CD4-positive, alpha-beta T cell (primary cell): ENCODE measurements at regions not wholly inside any gene's neighbourhood (a gene's known extent, or its start where the extent isn't known, plus 50 kb on each side); places are given as distances from the start of the nearest gene placed in this dataset.

Source experiments
- ATAC-seq: fragments of 200-7000 bp; cut with Tn5 transposase; one replicate; pipeline ENCODE4 v1.10.0; 2022; ENCODE audit warnings: mild to moderate bottlenecking; ENCODE audit not compliant: poor library complexity
- CTCF ChIA-PET: fragments of 350-600 bp; sonication (Branson Sonifier 250); formaldehyde crosslinking; loops from one replicate; lab custom pipeline; 2021; ENCODE audit warnings: antibody characterized with exemption, inconsistent platforms; lab: Charles Lee
- POLR2A ChIA-PET: fragments of 350-600 bp; sonication (Branson Sonifier 250); formaldehyde crosslinking; loops from one replicate; lab custom pipeline; 2021; ENCODE audit warnings: antibody characterized with exemption, inconsistent platforms; lab: Charles Lee
- DNase-seq, 14 experiments: peaks; one replicate each; pipeline ENCODE4 v3.0.0-alpha.2; 2013 to 2020; ENCODE audit warnings: mixed read lengths in 2 of 14
- H3K27ac ChIP-seq, 2 donors: one replicate each; pipeline versions ENCODE4 v1.5.1 to v1.7.0; 2013; ENCODE audit warnings: low read length in 2 of 2, low read depth in 1 of 2, mild to moderate bottlenecking in 1 of 2
- H3K27me3 ChIP-seq, 2 experiments: 1 replicate in 1 of 2; 2 replicates in 1 of 2; pipeline versions ENCODE4 v1.6.1 to v1.7.0; 2013; ENCODE audit warnings: low read length in 2 of 2, control low read depth in 1 of 2, mild to moderate bottlenecking in 1 of 2, moderate library complexity in 1 of 2; ENCODE audit not compliant: insufficient read depth in 2 of 2, control insufficient read depth in 1 of 2
- H3K36me3 ChIP-seq: one replicate; pipeline ENCODE4 v1.6.1; 2013; ENCODE audit warnings: low read length, control low read depth; ENCODE audit not compliant: insufficient read depth
- H3K4me1 ChIP-seq: one replicate; pipeline ENCODE4 v1.6.1; 2013; ENCODE audit warnings: low read length, control low read depth; ENCODE audit not compliant: insufficient read depth
- H3K4me3 ChIP-seq: one replicate; pipeline ENCODE4 v1.5.1; 2013; ENCODE audit warnings: mild to moderate bottlenecking, low read length, moderate library complexity
- H3K9me3 ChIP-seq, 2 experiments: 1 replicate in 1 of 2; 2 replicates in 1 of 2; pipeline versions ENCODE4 v1.6.1 to v1.7.0; 2013; ENCODE audit warnings: low read length in 2 of 2, mild to moderate bottlenecking in 2 of 2, control low read depth in 1 of 2, moderate library complexity in 1 of 2; ENCODE audit not compliant: control insufficient read depth in 1 of 2, insufficient read depth in 1 of 2
- H3K27ac Mint-ChIP-seq: one replicate; pipeline ENCODE4 v1.8.0; 2020; ENCODE audit warnings: mixed read lengths
- H3K27me3 Mint-ChIP-seq: one replicate; pipeline ENCODE4 v1.8.0; 2021; ENCODE audit warnings: mixed read lengths
- H3K36me3 Mint-ChIP-seq: one replicate; pipeline ENCODE4 v1.8.0; 2021; ENCODE audit warnings: low read depth, mixed read lengths
- H3K4me1 Mint-ChIP-seq: one replicate; pipeline ENCODE4 v1.8.0; 2021; ENCODE audit warnings: low read depth, mixed read lengths
- H3K4me3 Mint-ChIP-seq: one replicate; pipeline ENCODE4 v1.8.0; 2020; ENCODE audit warnings: mild to moderate bottlenecking, mixed read lengths
- H3K9me3 Mint-ChIP-seq: one replicate; pipeline ENCODE4 v1.8.0; 2020; ENCODE audit warnings: mixed read lengths
- CTCF ChIP-seq: fragments of 200-600 bp; IDR thresholded peaks from one replicate; pipeline ENCODE4 v1.8.0; 2022; ENCODE audit warnings: antibody characterized with exemption, mild to moderate bottlenecking
- intact Hi-C, 2 experiments: fragments of 100-400 bp; cut with DNase I in 1 of 2; cut with micrococcal nuclease in 1 of 2; formaldehyde crosslinking; loops; one replicate each; pipeline versions ENCODE4 v1.15.1 to v1.9.0; 2023 to 2025; cut with DNase I, micrococcal nuclease

GRCh38 chr4:54440394-54441136 lies 211.5 kb downstream of the PDGFRA start:
- ChIA-PET POLR2A (no interaction called here), CTCF (no interaction called here)
- H3K9me3 Mint-ChIP-seq: peaks cover 2% of the 10 kb centered on the region
- Histone ChIP-seq H3K27me3 (peaks cover 0 to 5% of the 10 kb centered on the region in 2 experiments), H3K4me1 (no peaks in the 10 kb centered on the region), H3K4me3 (no peak overlapping the region), H3K9me3 (peaks cover 0 to 3% of the 10 kb centered on the region in 2 experiments), H3K27ac (no peak overlapping the region), H3K36me3 (no peaks in the 10 kb centered on the region)
- no peak for ATAC-seq
- peak in 2 of 14 experiments; percentile 2 to 7 for DNase-seq
- H3K27me3 Mint-ChIP-seq: peaks cover 57% of the 10 kb centered on the region
- intact Hi-C loops: no loop called here
- no peaks in the 10 kb centered on the region for H3K4me1 Mint-ChIP-seq
- no peak overlapping the region for H3K4me3 Mint-ChIP-seq
- TF ChIP-seq CTCF: no peak
- no peaks in the 10 kb centered on the region for H3K36me3 Mint-ChIP-seq
- H3K27ac Mint-ChIP-seq: no peak overlapping the region

- no peak for DNase-seq
- no peak for TF ChIP-seq CTCF
- Histone ChIP-seq H3K9me3 (peaks cover 0 to 6% of the 10 kb centered on the region in 2 experiments), H3K4me3 (no peak overlapping the region), H3K4me1 (no peaks in the 10 kb centered on the region), H3K27me3 (peaks cover 0 to 2% of the 10 kb centered on the region in 2 experiments), H3K36me3 (no peaks in the 10 kb centered on the region), H3K27ac (no peak overlapping the region)
- Mint-ChIP-seq H3K27ac (no peak overlapping the region), H3K4me1 (no peaks in the 10 kb centered on the region), H3K4me3 (no peak overlapping the region), H3K27me3 (peaks cover 42% of the 10 kb centered on the region), H3K9me3 (peaks cover 10% of the 10 kb centered on the region), H3K36me3 (no peaks in the 10 kb centered on the region)
- ChIA-PET CTCF (no interaction called here), POLR2A (interaction anchor here (0.6 kb wide), 1 partner anchor 508 kb away, joined by 3 read pairs; no protein-coding TSS in a partner anchor)
- intact Hi-C loops: no loop called here
- ATAC-seq: no peak
Observed at GRCh38 chr4:54445866-54446265, 211.9 kb upstream of the KIT start.

GRCh38 chr4:54446581-54446980 lies 211.2 kb upstream of the KIT start:
- Histone ChIP-seq H3K27me3 (peaks cover 0 to 2% of the 10 kb centered on the region in 2 experiments), H3K4me1 (no peaks in the 10 kb centered on the region), H3K9me3 (peaks cover 4 to 6% of the 10 kb centered on the region in 2 experiments), H3K27ac (no peak overlapping the region), H3K4me3 (no peak overlapping the region), H3K36me3 (no peaks in the 10 kb centered on the region)
- Mint-ChIP-seq H3K9me3 (peaks cover 10% of the 10 kb centered on the region), H3K27me3 (peaks cover 39% of the 10 kb centered on the region), H3K36me3 (no peaks in the 10 kb centered on the region), H3K27ac (no peak overlapping the region), H3K4me3 (no peak overlapping the region), H3K4me1 (no peaks in the 10 kb centered on the region)
- DNase-seq: no peak
- ChIA-PET CTCF (no interaction called here), POLR2A (no interaction called here)
- ATAC-seq: no peak
- intact Hi-C loops: no loop called here
- no peak for TF ChIP-seq CTCF
